ENCODE measurements at regions not wholly inside any gene's neighbourhood (a gene's known extent, or its start where the extent isn't known, plus 50 kb on each side); places are given as distances from the start of the nearest gene placed in this dataset.

GRCh38 chr6:54440549-54440948, 132.3 kb downstream of the TINAG start:
- H3K4me3 ChIP-seq = no peak overlapping the region
- no peak overlapping the region for H2AFZ ChIP-seq (ENCODE audit: low read depth, low read length)
- CTCF ChIA-PET (ENCODE audit: low intra/inter-chr PET ratio) = no interaction called here
- FAIRE-seq = no peak
- POLR2A ChIA-PET = no interaction called here
- H3K79me2 ChIP-seq (ENCODE audit: control insufficient read depth, insufficient read depth, low read length) = no peaks in the 10 kb centered on the region
- WGBS (ENCODE audit: insufficient coverage, low coverage, missing lambda C conversion rate) = 0% methylated on average over 2 of the region's 2 CpGs
- no TSS peak for BruUV-seq (replicated peaks)
- H3K27me3 ChIP-seq (ENCODE audit: control insufficient read depth in 2 of 2, insufficient read depth in 2 of 2, low read length in 2 of 2) = no peaks in the 10 kb centered on the region
- H3K9me3 ChIP-seq (replicated peaks; ENCODE audit: control insufficient read depth, insufficient read depth, low read depth, low read length) = no peaks in the 10 kb centered on the region
- H3K36me3 ChIP-seq (ENCODE audit: control insufficient read depth, insufficient read depth, low read length) = no peaks in the 10 kb centered on the region
- H3K27ac ChIP-seq (ENCODE audit: extremely low read depth, low read depth, low read length) = no peak overlapping the region
- intact Hi-C loops (cut with micrococcal nuclease) (no loop called here), in situ Hi-C loops (cut with MboI) (no loop called here)
- H3K4me1 ChIP-seq (replicated peaks in 1 of 2; ENCODE audit: control insufficient read depth in 2 of 2, insufficient read depth in 2 of 2, low read length in 2 of 2) = no peaks in the 10 kb centered on the region
- H3K9me1 ChIP-seq (ENCODE audit: control insufficient read depth, insufficient read depth, low read length) = no peaks in the 10 kb centered on the region
- no peak for DNase-seq (ENCODE audit: extremely low read depth in 1 of 4, low spot score in 3 of 4)
- H3K9ac ChIP-seq (ENCODE audit: insufficient read depth in 1 of 2, low read depth in 2 of 2, low read length in 2 of 2) = no peak overlapping the region
- no peak for ATAC-seq
- no peak overlapping the region for H3K4me2 ChIP-seq (ENCODE audit: insufficient read depth, low read length)
- no peaks in the 10 kb centered on the region for H4K20me1 ChIP-seq (replicated peaks; ENCODE audit: control insufficient read depth, insufficient read depth, low read length)
- no peak for TF ChIP-seq ZFP1 (CRISPR knock-in tag; IDR thresholded peaks at IDR 0.05)
- TF ChIP-seq HNRNPL (IDR thresholded peaks at IDR 0.05; ENCODE audit: low read depth, low read length) = no peak
- TF ChIP-seq MLLT1 (IDR thresholded peaks at IDR 0.05) = no peak
- TF ChIP-seq HMGXB4 (CRISPR knock-in tag; IDR thresholded peaks at IDR 0.05) = no peak
- no peak for TF ChIP-seq HLTF (IDR thresholded peaks at IDR 0.05)
- TF ChIP-seq SMAD2 (IDR thresholded peaks at IDR 0.05; ENCODE audit: low read depth, low read length) = no peak
- no peak for TF ChIP-seq ILK (tag; IDR thresholded peaks at IDR 0.05; ENCODE audit: borderline replicate concordance, low read depth)
- TF ChIP-seq ZNF24 (IDR thresholded peaks at IDR 0.05) = no peak
- TF ChIP-seq ZNF830 (CRISPR knock-in tag; IDR thresholded peaks at IDR 0.05) = no peak
- no peak for TF ChIP-seq PTRF (tag; IDR thresholded peaks at IDR 0.05)
- no peak for TF ChIP-seq NFE2L1 (tag; IDR thresholded peaks at IDR 0.05; ENCODE audit: borderline replicate concordance, low read depth)
- no peak for TF ChIP-seq BDP1 (IDR thresholded peaks at IDR 0.05; ENCODE audit: insufficient read depth, insufficient read length)
- no peak for TF ChIP-seq ZNF408 (CRISPR knock-in tag; IDR thresholded peaks at IDR 0.05; ENCODE audit: low read depth)
- TF ChIP-seq ZNF41 (CRISPR knock-in tag; conservative IDR thresholded peaks at IDR 0.05) = no peak
- no peak for TF ChIP-seq TCFL5 (CRISPR knock-in tag; conservative IDR thresholded peaks at IDR 0.05)
- TF ChIP-seq SIN3B (IDR thresholded peaks at IDR 0.05; ENCODE audit: low read depth) = no peak
- TF ChIP-seq TRIM28 (IDR thresholded peaks at IDR 0.05) = no peak
